OCI-LY7 (cell line): ENCODE measurements at regions not wholly inside any gene's neighbourhood (a gene's known extent, or its start where the extent isn't known, plus 50 kb on each side); places are given as distances from the start of the nearest gene placed in this dataset.

Source experiments
- BruUV-seq: library from RNA; stranded (reverse); fragments of 400-500 nt; replicated peaks from 2 replicates; lab custom pipeline; 2021; lab: Mats Ljungman, UMichigan
- CTCF ChIA-PET: fragments of 300-600 bp; sonication (Branson Sonifier 250); formaldehyde crosslinking; loops from one replicate; lab custom pipeline; 2022; ENCODE audit warnings: antibody characterized with exemption; ENCODE audit not compliant: unreplicated experiment; lab: Charles Lee
- POLR2A ChIA-PET: fragments of 300-600 bp; sonication (Branson Sonifier 250); formaldehyde crosslinking; loops from one replicate; lab custom pipeline; 2022; ENCODE audit warnings: antibody characterized with exemption; lab: Charles Lee
- DNase-seq: peaks from one replicate; pipeline ENCODE4 v3.0.0-alpha.2; 2015; ENCODE audit warnings: low spot score
- H2AFZ ChIP-seq: fragments of 200-600 bp; sonication (generic), shearing (Covaris generic); 2 replicates; pipeline ENCODE4 v1.6.1; 2014; ENCODE audit warnings: mild to moderate bottlenecking, antibody characterized with exemption, low read length, moderate library complexity
- H3K27ac ChIP-seq: fragments of 200-600 bp; sonication (generic); 2 replicates; pipeline ENCODE4 v1.5.1; 2014; ENCODE audit warnings: mixed run types, low read depth, mild to moderate bottlenecking, moderate library complexity, low read length, inconsistent platforms; ENCODE audit not compliant: poor library complexity, severe bottlenecking
- H3K36me3 ChIP-seq: fragments of 200-600 bp; sonication (generic); 2 replicates; pipeline ENCODE4 v1.6.1; 2014; ENCODE audit warnings: mild to moderate bottlenecking, antibody characterized with exemption, low read length, moderate library complexity, mixed read lengths; ENCODE audit not compliant: insufficient read depth
- H3K4me1 ChIP-seq: fragments of 200-600 bp; sonication (generic); 2 replicates; pipeline ENCODE4 v1.5.1; 2014; ENCODE audit warnings: mild to moderate bottlenecking, low read length; ENCODE audit not compliant: insufficient read depth, poor library complexity, severe bottlenecking
- H3K4me2 ChIP-seq: fragments of 200-600 bp; sonication (generic); 2 replicates; pipeline ENCODE4 v1.6.1; 2014; ENCODE audit warnings: mild to moderate bottlenecking, low read length
- H3K4me3 ChIP-seq: fragments of 200-600 bp; sonication (generic); 2 replicates; pipeline ENCODE4 v1.5.1; 2014; ENCODE audit warnings: mild to moderate bottlenecking, low read depth, low read length; ENCODE audit not compliant: poor library complexity, severe bottlenecking
- H3K79me2 ChIP-seq: fragments of 200-600 bp; sonication (generic); 2 replicates; pipeline ENCODE4 v1.6.1; 2016; ENCODE audit warnings: low read depth, mild to moderate bottlenecking, low read length, moderate library complexity, mixed read lengths; ENCODE audit not compliant: insufficient read depth
- H3K9me2 ChIP-seq: fragments of 200-600 bp; sonication (generic); 2 replicates; pipeline ENCODE4 v1.6.1; 2016; ENCODE audit warnings: mild to moderate bottlenecking, low read length, mixed read lengths; ENCODE audit not compliant: insufficient read depth
- H3K9me3 ChIP-seq: fragments of 200-600 bp; sonication (generic); 2 replicates; pipeline ENCODE4 v1.6.1; 2014; ENCODE audit warnings: mild to moderate bottlenecking, mixed run types, low read length, mixed read lengths
- H4K20me1 ChIP-seq: fragments of 200-600 bp; sonication (generic); 2 replicates; pipeline ENCODE4 v1.6.1; 2014; ENCODE audit warnings: mild to moderate bottlenecking, antibody characterized with exemption, low read length, moderate library complexity, mixed read lengths; ENCODE audit not compliant: insufficient read depth
- CTCF ChIP-seq: fragments of 200-600 bp; sonication (generic); conservative IDR thresholded peaks from 2 replicates; pipeline ENCODE4 v1.5.1; 2014; ENCODE audit warnings: mild to moderate bottlenecking, antibody characterized with exemption, low read length, moderate library complexity, mixed read lengths
- EZH2phosphoT487 ChIP-seq: fragments of 200-600 bp; sonication (generic); IDR thresholded peaks from 2 replicates; pipeline ENCODE4 v1.6.1; 2018; ENCODE audit warnings: low read depth, borderline replicate concordance, mild to moderate bottlenecking, mixed run types, antibody characterized with exemption, low read length, moderate library complexity, mixed read lengths
- intact Hi-C: fragments of 100-400 bp; cut with micrococcal nuclease; formaldehyde crosslinking; loops from one replicate; pipeline ENCODE4 v1.10.0; 2022; ENCODE audit not compliant: unreplicated experiment

DNA sequence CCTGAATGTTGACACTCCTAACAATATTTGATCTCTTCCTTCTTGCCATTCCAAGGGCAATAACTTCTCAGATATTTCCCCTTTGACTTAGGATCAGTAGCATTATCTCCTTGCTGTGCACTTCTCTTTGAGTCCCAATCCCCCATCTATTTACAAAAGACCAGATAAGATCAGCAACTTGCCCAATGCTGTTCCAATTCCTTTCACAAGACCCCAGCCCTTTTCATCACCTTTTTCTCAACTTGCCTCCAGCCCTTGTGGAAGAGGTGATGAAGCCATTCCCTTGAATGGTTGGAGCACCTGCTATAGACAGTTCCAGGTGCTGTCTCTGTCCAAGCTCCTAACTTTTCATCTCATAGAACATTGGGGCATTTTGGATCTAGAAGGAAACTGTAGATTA, 51.1 kb upstream of the ARID5B start:
- Histone ChIP-seq H3K4me2 (no peak overlapping the region), H3K9me3 (no peaks in the 10 kb centered on the region), H4K20me1 (no peaks in the 10 kb centered on the region), H3K79me2 (no peaks in the 10 kb centered on the region), H3K4me3 (no peak overlapping the region), H2AFZ (no peak overlapping the region), H3K4me1 (no peaks in the 10 kb centered on the region), H3K9me2 (no peaks in the 10 kb centered on the region), H3K27ac (no peak overlapping the region), H3K36me3 (no peaks in the 10 kb centered on the region)
- BruUV-seq: no TSS peak
- CTCF ChIA-PET: interaction anchor here (1.3 kb wide), 1 partner anchor 49 kb away, joined by 3 read pairs; no protein-coding TSS in a partner anchor
- no peak for TF ChIP-seq EZH2phosphoT487
- TF ChIP-seq CTCF: no peak
- POLR2A ChIA-PET: interaction anchor here (1.2 kb wide), 1 partner anchor 13 kb away, joined by 3 read pairs; no protein-coding TSS in a partner anchor
- intact Hi-C loops: no loop called here
- DNase-seq: no peak
